ENCODE measurements at regions not wholly inside any gene's neighbourhood (a gene's known extent, or its start where the extent isn't known, plus 50 kb on each side); places are given as distances from the start of the nearest gene placed in this dataset.

DNA sequence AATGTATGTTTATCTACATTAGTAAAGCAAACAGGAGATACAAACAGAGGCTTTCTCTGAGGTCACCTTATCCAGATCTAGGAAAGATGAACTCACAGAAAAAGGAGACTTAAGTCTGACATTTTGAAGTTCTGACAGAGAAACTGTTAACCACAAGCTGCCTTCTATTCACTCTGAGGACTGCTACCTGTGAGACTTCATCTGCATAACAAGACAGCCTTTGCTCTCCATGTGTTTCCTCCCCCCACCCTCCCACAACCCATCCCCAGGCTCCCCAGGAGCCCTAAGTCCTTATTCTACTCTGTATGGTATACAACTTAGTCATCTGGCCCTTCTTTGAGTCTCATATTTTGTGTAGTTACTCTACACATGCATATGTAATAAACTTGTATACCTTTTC is 699.0 kb downstream of the FGF9 start:
- Mint-ChIP-seq H3K36me3 (peaks cover 11 to 21% of the 10 kb centered on the region in 2 donors), H3K27ac (no peak overlapping the region), H3K9me3 (peaks cover 6 to 32% of the 10 kb centered on the region in 2 donors)
- no peak for DNase-seq (ENCODE audit: low spot score in 2 of 2)
- ATAC-seq: no peak

DNA sequence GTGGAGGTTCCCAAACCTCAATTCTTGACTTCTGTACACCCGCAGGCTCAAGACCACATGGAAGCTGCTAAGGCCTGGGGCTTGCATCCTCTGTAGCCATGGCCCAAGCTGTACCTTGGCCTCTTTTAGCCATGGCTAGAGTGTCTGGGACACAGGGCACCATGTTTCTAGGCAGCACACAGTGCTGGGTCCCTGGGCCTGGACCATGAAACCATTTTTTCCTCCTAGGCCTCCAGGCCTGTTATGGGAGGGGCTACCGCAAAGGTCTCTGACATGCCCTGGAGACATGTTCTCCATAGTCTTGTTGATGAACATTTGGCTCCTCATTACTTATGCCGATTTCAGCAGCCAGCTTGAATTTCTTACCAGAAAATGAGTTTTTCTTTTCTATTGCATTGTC is 701.4 kb downstream of the FGF9 start:
- no peak for ATAC-seq

DNA sequence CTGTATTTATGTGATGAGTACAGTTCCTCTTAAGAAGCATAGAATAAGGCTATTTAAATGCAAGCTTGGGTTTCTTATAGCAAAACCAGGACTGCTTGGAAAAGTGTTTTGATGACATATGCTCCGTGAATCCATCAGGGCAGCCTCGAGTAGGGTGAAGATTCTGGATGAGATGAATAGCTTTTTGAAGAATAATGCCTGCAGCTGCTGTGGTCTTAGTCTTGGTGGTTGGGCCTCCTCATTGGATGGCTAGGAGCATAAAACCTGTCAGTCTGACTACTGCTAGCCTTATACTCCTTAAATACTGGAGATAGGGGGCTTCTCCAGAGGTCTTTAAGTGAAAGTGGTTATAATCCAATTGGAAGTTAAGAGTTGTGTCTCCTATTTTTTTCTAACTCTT is 704.3 kb downstream of the FGF9 start:
- no peak overlapping the region for H3K27ac Mint-ChIP-seq
- ATAC-seq (no peak), DNase-seq (ENCODE audit: low spot score in 2 of 2) (no peak)
- H3K9me3 Mint-ChIP-seq: peaks cover 20 to 45% of the 10 kb centered on the region in 2 donors
- peaks cover 18 to 21% of the 10 kb centered on the region in 2 donors for H3K36me3 Mint-ChIP-seq

More for the DNA sequence above, 701.4 kb downstream of the FGF9 start:
- Mint-ChIP-seq H3K9me3 (peaks cover 12 to 38% of the 10 kb centered on the region in 2 donors), H3K36me3 (peaks cover 11 to 21% of the 10 kb centered on the region in 2 donors), H3K27ac (no peak overlapping the region)
- DNase-seq (ENCODE audit: low spot score in 2 of 2): no peak

DNA sequence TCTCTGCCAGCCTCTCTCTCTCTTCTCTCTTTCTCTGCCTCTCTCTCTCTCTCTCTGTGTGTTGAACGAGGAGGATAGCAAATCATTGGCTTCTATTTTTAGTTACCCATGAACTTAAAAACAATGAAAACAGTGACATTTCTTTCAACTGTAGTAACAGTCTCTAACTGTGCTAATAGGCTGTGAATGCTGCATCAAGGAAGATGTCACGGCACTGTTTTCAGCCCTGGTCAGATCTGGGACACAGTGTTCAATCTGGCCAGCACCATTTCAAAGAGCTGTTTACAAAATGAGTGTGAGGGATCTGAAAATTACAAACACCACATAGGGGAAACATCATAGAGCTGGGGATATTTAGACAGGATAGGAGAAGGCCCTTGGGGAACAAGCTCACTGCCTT is 717.0 kb downstream of the FGF9 start:
- H3K36me3 Mint-ChIP-seq: peaks cover 0 to 4% of the 10 kb centered on the region in 2 donors
- no peak for ATAC-seq
- DNase-seq (ENCODE audit: low spot score in 2 of 2): no peak
- H3K27ac Mint-ChIP-seq: no peak overlapping the region
- peaks cover 0 to 7% of the 10 kb centered on the region in 2 donors for H3K9me3 Mint-ChIP-seq

DNA sequence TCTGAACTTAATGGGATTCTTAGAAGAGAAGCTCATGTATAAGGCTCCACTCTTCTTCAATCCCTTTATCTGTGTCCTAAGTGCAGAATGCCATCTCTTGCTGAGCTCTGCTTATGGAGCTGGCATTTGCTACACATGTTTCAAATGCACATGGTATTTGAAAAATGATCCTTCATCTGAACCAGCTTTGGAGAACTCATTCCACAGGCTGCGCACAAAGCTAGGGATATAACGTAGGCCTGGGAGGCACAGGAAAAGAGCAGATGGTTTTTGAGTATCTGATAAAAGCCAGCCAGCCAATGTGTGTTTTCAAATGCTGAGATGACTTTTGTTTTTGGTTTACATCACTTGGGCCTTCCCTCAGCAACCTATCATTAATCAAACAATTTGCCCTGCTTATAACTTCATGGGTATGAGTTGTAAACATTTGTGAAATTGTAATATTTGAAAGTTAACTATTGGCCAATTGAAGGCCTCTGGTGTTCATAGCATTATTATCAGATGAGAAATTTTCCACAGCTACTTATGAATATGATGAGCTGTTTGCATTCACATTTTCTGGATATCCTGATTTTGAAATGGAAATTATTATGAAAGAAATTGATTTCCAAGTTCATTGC is 729.0 kb downstream of the FGF9 start:
- H3K27ac Mint-ChIP-seq: no peak overlapping the region
- H3K9me3 Mint-ChIP-seq: no peaks in the 10 kb centered on the region
- no peaks in the 10 kb centered on the region for H3K36me3 Mint-ChIP-seq
- ATAC-seq (no peak), DNase-seq (ENCODE audit: low spot score in 2 of 2) (no peak)

GRCh38 chr13:22402682-22403081 is 731.8 kb downstream of the FGF9 start:
- DNase-seq (ENCODE audit: low spot score in 2 of 2): no peak
- Mint-ChIP-seq H3K27ac (no peak overlapping the region), H3K36me3 (no peaks in the 10 kb centered on the region), H3K9me3 (no peaks in the 10 kb centered on the region)
- ATAC-seq: no peak

- Mint-ChIP-seq H3K9me3 (no peaks in the 10 kb centered on the region), H3K36me3 (no peaks in the 10 kb centered on the region), H3K27ac (no peak overlapping the region)
- DNase-seq (ENCODE audit: low spot score in 2 of 2) (no peak), ATAC-seq (no peak)
Observed at GRCh38 chr13:22403144-22403543, 732.3 kb downstream of the FGF9 start.

GRCh38 chr13:22405891-22406290 is 735.0 kb downstream of the FGF9 start:
- Mint-ChIP-seq H3K9me3 (peaks cover 5% of the 10 kb centered on the region in 2 donors), H3K27ac (no peak overlapping the region), H3K36me3 (peaks cover 0 to 3% of the 10 kb centered on the region in 2 donors)
- ATAC-seq (no peak), DNase-seq (ENCODE audit: low spot score in 2 of 2) (no peak)

GRCh38 chr13:22412452-22412851 is 741.6 kb downstream of the FGF9 start:
- Mint-ChIP-seq H3K36me3 (peaks cover 0 to 23% of the 10 kb centered on the region in 2 donors), H3K9me3 (peaks cover 27 to 31% of the 10 kb centered on the region in 2 donors), H3K27ac (no peak overlapping the region)
- ATAC-seq (no peak), DNase-seq (ENCODE audit: low spot score in 2 of 2) (no peak)

GRCh38 chr13:22422023-22422422 is 751.1 kb downstream of the FGF9 start:
- Mint-ChIP-seq H3K27ac (no peak overlapping the region), H3K36me3 (peaks cover 0 to 5% of the 10 kb centered on the region in 2 donors), H3K9me3 (peaks cover 5 to 10% of the 10 kb centered on the region in 2 donors)
- ATAC-seq (no peak), DNase-seq (ENCODE audit: low spot score in 2 of 2) (no peak)

DNA sequence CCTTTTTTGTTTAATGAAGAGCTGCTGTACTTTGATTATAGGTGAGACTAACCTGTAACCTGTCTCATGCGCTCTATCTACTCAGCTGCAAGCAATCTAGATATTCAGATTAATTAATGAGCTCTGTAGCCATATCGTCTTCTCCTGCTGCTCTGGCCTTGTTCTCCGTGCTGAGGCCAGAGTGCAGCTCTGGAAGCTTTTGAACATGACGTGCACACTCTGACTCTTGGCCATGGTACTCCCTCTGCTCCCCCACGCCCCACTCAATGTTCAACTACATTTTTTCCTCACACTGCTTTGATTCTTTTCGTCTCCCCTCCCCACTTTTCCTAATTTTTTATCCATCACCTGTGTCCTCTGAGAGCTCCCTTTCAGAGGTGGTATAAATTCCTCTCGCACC is 751.8 kb downstream of the FGF9 start:
- DNase-seq (ENCODE audit: low spot score in 2 of 2) (no peak), ATAC-seq (no peak)
- H3K36me3 Mint-ChIP-seq: peaks cover 0 to 5% of the 10 kb centered on the region in 2 donors
- H3K27ac Mint-ChIP-seq: no peak overlapping the region
- peaks cover 5 to 10% of the 10 kb centered on the region in 2 donors for H3K9me3 Mint-ChIP-seq

- ATAC-seq: no peak
- peaks cover 0 to 5% of the 10 kb centered on the region in 2 donors for H3K36me3 Mint-ChIP-seq
- no peak overlapping the region for H3K27ac Mint-ChIP-seq
- no peak for DNase-seq (ENCODE audit: low spot score in 2 of 2)
- peaks cover 5 to 10% of the 10 kb centered on the region in 2 donors for H3K9me3 Mint-ChIP-seq
Observed at GRCh38 chr13:22423261-22423660, 752.4 kb downstream of the FGF9 start.

GRCh38 chr13:22425087-22425486 is 754.2 kb downstream of the FGF9 start:
- H3K36me3 Mint-ChIP-seq: no peaks in the 10 kb centered on the region
- no peak overlapping the region for H3K27ac Mint-ChIP-seq
- DNase-seq (ENCODE audit: low spot score in 2 of 2): no peak
- ATAC-seq: no peak
- H3K9me3 Mint-ChIP-seq: peaks cover 0 to 5% of the 10 kb centered on the region in 2 donors

DNA sequence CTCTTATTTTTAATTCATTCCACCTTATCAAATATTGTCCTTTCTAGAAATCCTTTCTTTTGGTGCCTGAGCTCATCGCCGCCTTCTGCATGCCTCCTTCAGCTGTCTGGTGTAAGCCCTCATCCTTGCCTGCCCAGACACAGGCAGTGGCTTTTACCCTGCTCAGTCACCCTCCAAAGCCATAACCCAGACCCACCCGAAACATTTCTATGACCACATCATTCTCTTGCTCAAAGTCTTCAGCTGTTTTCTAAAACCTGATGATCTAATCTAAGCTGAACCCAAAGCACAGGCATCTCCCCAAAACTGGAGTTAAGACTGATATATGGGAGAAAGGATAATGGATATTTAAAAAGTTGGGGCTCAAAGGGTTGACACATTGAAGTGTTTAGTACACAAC is 753.7 kb upstream of the SGCG start:
- peaks cover 0 to 8% of the 10 kb centered on the region in 2 donors for H3K9me3 Mint-ChIP-seq
- no peak for ATAC-seq
- DNase-seq (ENCODE audit: low spot score in 2 of 2): no peak
- no peaks in the 10 kb centered on the region for H3K36me3 Mint-ChIP-seq
- H3K27ac Mint-ChIP-seq: no peak overlapping the region

DNA sequence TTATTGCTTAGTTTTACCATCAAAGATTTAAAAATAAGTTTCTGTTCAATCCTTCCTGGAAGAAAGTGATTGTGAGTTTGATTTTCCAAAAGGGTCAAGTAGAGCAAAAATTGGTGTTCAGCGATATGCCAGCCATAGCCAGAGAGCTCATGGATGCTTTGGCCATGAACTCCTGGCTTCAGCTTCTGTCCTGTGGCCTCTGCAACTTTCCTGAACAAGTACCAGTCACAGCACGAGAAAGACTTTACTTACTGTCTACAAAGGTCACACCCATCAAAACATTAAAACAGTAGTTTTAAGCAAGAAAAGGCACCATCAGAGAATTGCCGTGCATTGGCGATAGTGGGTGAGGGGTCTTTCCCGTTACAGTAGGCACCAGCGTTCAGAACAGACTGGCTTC is 753.0 kb upstream of the SGCG start:
- no peak overlapping the region for H3K27ac Mint-ChIP-seq
- no peaks in the 10 kb centered on the region for H3K36me3 Mint-ChIP-seq
- peaks cover 0 to 10% of the 10 kb centered on the region in 2 donors for H3K9me3 Mint-ChIP-seq
- no peak for DNase-seq (ENCODE audit: low spot score in 2 of 2)
- no peak for ATAC-seq

DNA sequence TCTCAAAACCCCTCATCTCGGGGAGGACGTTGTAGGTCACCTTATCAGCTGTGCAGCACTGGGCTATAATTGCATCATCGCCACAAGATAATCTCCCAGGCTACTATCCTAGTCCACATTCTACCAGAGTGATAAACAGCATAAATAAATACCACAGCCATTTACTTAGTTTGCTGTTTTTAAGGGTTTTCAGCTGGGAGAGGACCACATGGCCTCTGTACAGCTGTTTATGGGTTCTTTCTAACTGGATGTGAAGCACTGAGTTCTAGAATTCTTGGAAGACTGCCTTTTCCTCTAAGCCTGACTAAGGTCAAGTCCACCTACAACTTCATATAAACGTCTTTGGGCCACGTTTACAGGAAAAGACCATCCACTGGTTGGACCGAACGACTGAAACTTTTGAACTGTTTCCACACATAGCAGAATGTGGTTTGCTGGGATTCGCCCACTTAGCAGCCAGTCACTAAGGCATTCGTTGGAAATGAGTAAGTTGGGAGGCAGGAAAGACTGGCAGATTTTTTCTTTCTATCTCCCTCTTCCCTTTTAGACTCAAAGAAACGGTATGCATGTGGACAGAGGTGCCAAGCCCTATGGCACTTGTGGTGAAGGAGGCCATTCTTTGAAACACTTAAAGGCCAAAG is 752.5 kb upstream of the SGCG start:
- DNase-seq (ENCODE audit: low spot score in 2 of 2) (no peak), ATAC-seq (no peak)
- no peak overlapping the region for H3K27ac Mint-ChIP-seq
- peaks cover 0 to 9% of the 10 kb centered on the region in 2 donors for H3K9me3 Mint-ChIP-seq
- H3K36me3 Mint-ChIP-seq: no peaks in the 10 kb centered on the region

DNA sequence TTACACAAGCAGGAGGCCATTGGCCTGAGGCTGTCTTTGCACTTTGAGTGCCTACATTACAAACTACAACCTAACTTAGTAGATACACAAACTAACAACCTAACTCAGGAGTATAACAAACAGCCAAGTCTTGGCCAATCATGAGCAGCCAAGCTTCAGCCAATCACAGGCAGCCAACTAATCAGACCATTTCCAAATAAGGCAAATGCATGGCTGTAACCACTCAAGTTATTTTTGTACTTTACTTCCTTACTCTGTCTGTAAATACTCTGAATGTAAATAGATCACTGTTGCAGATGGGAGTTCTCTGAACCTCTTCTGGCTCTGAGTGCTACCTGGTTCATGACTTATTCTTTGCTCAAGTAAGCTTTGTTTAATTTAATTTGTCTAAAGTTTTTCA is 748.1 kb upstream of the SGCG start:
- no peak for DNase-seq (ENCODE audit: low spot score in 2 of 2)
- Mint-ChIP-seq H3K9me3 (peaks cover 0 to 4% of the 10 kb centered on the region in 2 donors), H3K27ac (no peak overlapping the region), H3K36me3 (no peaks in the 10 kb centered on the region)
- no peak for ATAC-seq
